ENCODE measurements at regions not wholly inside any gene's neighbourhood (a gene's known extent, or its start where the extent isn't known, plus 50 kb on each side); places are given as distances from the start of the nearest gene placed in this dataset.

GRCh38 chr18:27372386-27372785 is 187.3 kb upstream of the CHST9 start:
- Mint-ChIP-seq H3K27me3 (no peaks in the 10 kb centered on the region), H3K4me3 (no peak overlapping the region)

GRCh38 chr18:27366665-27367064 is 181.6 kb upstream of the CHST9 start:
- H3K27ac Mint-ChIP-seq: no peak overlapping the region
- no peak overlapping the region for H3K4me3 Mint-ChIP-seq
- no peak for DNase-seq
- no peaks in the 10 kb centered on the region for H3K4me1 Mint-ChIP-seq
- peaks cover 0 to 4% (median 0%) of the 10 kb centered on the region in 5 donors for H3K27me3 Mint-ChIP-seq
- no peak for ATAC-seq
- no peaks in the 10 kb centered on the region for H3K36me3 Mint-ChIP-seq
- H3K9me3 Mint-ChIP-seq: peaks cover 0 to 39% (median 8%) of the 10 kb centered on the region in 9 donors
- POLR2A ChIA-PET: no interaction called here

More at GRCh38 chr18:27372386-27372785, 187.3 kb upstream of the CHST9 start:
- POLR2A ChIA-PET: no interaction called here
- Mint-ChIP-seq H3K27ac (no peak overlapping the region), H3K4me1 (no peaks in the 10 kb centered on the region), H3K9me3 (peaks cover 0 to 36% (median 4%) of the 10 kb centered on the region in 9 donors), H3K36me3 (no peaks in the 10 kb centered on the region)
- DNase-seq (no peak), ATAC-seq (no peak)

DNA sequence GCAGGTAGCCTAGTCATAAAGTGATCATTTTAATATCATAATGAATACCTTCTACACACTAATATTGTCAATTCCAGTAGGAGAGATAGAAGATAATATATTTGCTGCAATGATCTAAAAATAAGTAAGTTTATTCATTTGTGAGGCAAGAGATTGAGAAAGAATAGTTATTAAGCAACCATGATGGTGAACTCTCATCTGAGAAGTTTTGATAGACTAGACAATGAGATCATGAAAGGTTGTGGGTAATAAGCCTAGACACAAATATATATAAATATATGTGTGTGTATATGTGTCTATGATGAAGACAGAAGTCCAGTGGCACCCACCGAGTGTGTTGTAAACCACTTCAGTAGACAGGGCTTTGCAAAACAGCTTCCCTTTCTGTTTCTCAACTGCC is 181.0 kb upstream of the CHST9 start:
- H3K27ac Mint-ChIP-seq: no peak overlapping the region

DNA sequence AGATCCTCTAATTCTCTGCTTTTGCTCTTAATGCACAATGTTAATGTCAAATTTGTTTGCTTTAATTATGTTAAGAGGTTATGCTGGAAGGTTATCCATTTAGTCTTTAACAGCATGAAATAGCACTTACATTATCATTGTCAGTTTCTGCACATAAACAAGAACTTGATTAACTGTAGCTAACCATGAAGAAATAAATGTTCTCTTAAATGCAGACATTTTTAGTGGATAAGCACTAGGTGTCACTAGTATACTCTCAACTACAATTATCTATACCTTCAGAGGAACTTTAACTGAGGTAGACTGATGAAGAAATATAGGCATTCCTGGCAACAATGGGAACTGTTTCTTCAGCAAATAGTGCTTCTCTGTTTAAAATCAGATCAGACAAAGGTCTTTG is 178.8 kb upstream of the CHST9 start:
- Mint-ChIP-seq H3K36me3 (no peaks in the 10 kb centered on the region), H3K4me3 (no peak overlapping the region), H3K9me3 (peaks cover 0 to 49% (median 6%) of the 10 kb centered on the region in 9 donors), H3K4me1 (no peaks in the 10 kb centered on the region), H3K27me3 (peaks cover 0 to 4% (median 0%) of the 10 kb centered on the region in 5 donors), H3K27ac (no peak overlapping the region)
- POLR2A ChIA-PET: no interaction called here
- no peak for DNase-seq
- no peak for ATAC-seq

More for the DNA sequence above, 181.0 kb upstream of the CHST9 start:
- Mint-ChIP-seq H3K9me3 (peaks cover 0 to 39% (median 8%) of the 10 kb centered on the region in 9 donors), H3K4me3 (no peak overlapping the region), H3K36me3 (no peaks in the 10 kb centered on the region), H3K27me3 (peaks cover 0 to 4% (median 0%) of the 10 kb centered on the region in 5 donors), H3K4me1 (no peaks in the 10 kb centered on the region)
- no peak for DNase-seq
- POLR2A ChIA-PET: no interaction called here
- ATAC-seq: no peak

DNA sequence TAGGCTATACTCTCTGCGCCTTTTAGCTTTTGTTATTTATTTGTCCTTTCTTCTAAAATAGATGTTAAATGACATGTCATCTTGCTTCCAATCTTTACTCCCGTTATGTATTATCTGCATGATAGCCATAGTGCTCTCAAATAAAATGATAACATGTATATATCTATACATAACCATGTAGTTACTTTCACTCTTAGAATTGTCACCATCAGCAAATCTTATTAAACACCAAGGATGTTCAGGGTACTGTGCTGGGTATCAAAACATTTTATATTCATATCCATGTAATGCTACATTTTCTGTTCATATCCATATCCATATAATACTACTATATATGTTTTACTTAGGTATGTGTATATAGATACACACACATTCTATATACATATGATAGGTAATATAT is 176.4 kb upstream of the CHST9 start:
- Mint-ChIP-seq H3K4me3 (no peak overlapping the region), H3K4me1 (no peaks in the 10 kb centered on the region), H3K27me3 (peaks cover 0 to 4% (median 0%) of the 10 kb centered on the region in 5 donors), H3K36me3 (no peaks in the 10 kb centered on the region), H3K9me3 (peaks cover 0 to 45% (median 9%) of the 10 kb centered on the region in 9 donors), H3K27ac (no peak overlapping the region)
- ATAC-seq (no peak), DNase-seq (no peak)
- POLR2A ChIA-PET: no interaction called here

DNA sequence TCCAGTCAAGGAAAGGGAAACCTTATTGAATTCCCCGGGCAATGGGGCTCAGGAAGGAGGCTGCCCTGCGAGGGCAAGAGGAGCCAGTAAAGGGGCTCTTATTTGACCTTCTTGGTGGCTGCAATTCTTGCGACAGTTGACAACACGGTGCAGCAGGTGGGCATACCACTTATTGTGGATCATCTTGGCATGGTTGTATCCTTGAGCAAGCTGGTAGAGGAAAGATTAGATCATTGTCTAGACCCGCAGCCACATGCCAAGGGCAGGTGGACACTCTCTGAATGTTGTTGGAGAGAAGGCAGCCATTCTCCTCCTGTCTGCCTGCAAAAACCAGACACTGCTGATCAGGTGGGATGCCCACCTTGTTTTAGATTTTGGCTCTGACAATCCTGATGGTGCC is 170.2 kb upstream of the CHST9 start:
- Mint-ChIP-seq H3K36me3 (no peaks in the 10 kb centered on the region), H3K4me3 (no peak overlapping the region)
- POLR2A ChIA-PET: no interaction called here

GRCh38 chr18:27353273-27353672 is 168.2 kb upstream of the CHST9 start:
- no peak overlapping the region for H3K4me3 Mint-ChIP-seq
- H3K27me3 Mint-ChIP-seq: no peaks in the 10 kb centered on the region
- H3K4me1 Mint-ChIP-seq: no peaks in the 10 kb centered on the region
- H3K36me3 Mint-ChIP-seq: no peaks in the 10 kb centered on the region
- no peak overlapping the region for H3K27ac Mint-ChIP-seq
- no peak for ATAC-seq
- peaks cover 5 to 27% (median 11%) of the 10 kb centered on the region in 9 donors for H3K9me3 Mint-ChIP-seq
- no peak for DNase-seq
- POLR2A ChIA-PET: no interaction called here

More for the DNA sequence above, 170.2 kb upstream of the CHST9 start:
- H3K27me3 Mint-ChIP-seq: no peaks in the 10 kb centered on the region
- ATAC-seq (no peak), DNase-seq (no peak)
- H3K9me3 Mint-ChIP-seq: peaks cover 3 to 33% (median 11%) of the 10 kb centered on the region in 9 donors
- no peaks in the 10 kb centered on the region for H3K4me1 Mint-ChIP-seq
- no peak overlapping the region for H3K27ac Mint-ChIP-seq

DNA sequence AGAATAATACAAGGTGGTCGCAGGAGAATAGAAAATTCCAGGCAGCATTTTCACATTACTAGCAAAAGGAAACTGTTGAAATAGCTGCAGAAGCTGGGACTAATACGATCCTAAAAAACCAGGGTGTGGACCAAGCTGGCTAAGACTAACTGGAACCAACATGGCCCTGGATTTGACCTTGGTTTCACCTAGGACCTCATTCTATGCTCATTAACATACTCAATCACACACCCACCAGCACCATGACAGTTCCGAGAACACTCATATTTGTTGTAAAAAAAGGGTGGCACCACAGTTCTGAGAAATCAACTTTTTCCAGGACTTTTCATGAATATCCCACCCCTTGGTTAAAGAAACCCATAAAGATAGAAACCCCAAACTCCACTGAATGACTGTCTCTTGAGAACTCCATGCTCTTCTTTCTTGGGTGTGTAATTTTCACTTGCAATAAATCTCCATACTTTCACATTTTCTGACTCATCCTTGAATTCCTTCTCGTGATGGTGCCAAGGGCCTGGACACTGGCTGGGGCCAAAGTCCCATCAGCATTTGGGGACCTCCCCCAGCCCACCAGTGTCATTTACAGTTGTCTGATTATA is 164.3 kb upstream of the CHST9 start:
- H3K27ac Mint-ChIP-seq: no peak overlapping the region
- no peaks in the 10 kb centered on the region for H3K27me3 Mint-ChIP-seq
- H3K4me3 Mint-ChIP-seq: no peak overlapping the region
- no peaks in the 10 kb centered on the region for H3K36me3 Mint-ChIP-seq
- H3K9me3 Mint-ChIP-seq: peaks cover 0 to 35% (median 9%) of the 10 kb centered on the region in 9 donors
- no peak for ATAC-seq
- DNase-seq: no peak
- H3K4me1 Mint-ChIP-seq: no peaks in the 10 kb centered on the region
- POLR2A ChIA-PET: no interaction called here

DNA sequence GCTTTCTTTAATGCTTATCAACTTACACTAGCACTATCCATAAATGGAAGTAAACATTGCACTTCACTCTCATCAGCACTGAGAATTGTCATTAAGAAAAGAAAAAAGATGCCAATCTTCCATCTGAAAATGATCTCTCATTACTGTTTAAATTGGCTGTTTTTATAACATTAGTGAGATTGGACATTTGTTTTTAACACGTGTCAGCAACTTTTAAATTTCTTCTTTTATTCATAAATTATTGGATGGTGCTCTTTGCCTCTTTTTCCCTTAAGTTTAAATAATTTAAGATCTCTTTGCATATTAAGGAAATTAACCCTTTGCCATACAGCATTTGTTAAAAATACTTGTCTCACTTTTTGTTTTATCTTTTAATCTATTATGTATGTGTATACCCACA is 146.5 kb upstream of the CHST9 start:
- Mint-ChIP-seq H3K27me3 (no peaks in the 10 kb centered on the region), H3K36me3 (no peaks in the 10 kb centered on the region), H3K9me3 (peaks cover 2 to 19% (median 9%) of the 10 kb centered on the region in 9 donors), H3K4me3 (no peak overlapping the region), H3K4me1 (no peaks in the 10 kb centered on the region), H3K27ac (no peak overlapping the region)
- POLR2A ChIA-PET: no interaction called here
- no peak for ATAC-seq
- no peak for DNase-seq

GRCh38 chr18:27314996-27315395 is 129.9 kb upstream of the CHST9 start:
- H3K36me3 Mint-ChIP-seq: no peaks in the 10 kb centered on the region
- H3K27me3 Mint-ChIP-seq: no peaks in the 10 kb centered on the region
- ATAC-seq: no peak
- no peak for DNase-seq
- no peak overlapping the region for H3K27ac Mint-ChIP-seq
- peaks cover 1 to 21% (median 8%) of the 10 kb centered on the region in 9 donors for H3K9me3 Mint-ChIP-seq
- POLR2A ChIA-PET: no interaction called here
- no peak overlapping the region for H3K4me3 Mint-ChIP-seq
- no peaks in the 10 kb centered on the region for H3K4me1 Mint-ChIP-seq

DNA sequence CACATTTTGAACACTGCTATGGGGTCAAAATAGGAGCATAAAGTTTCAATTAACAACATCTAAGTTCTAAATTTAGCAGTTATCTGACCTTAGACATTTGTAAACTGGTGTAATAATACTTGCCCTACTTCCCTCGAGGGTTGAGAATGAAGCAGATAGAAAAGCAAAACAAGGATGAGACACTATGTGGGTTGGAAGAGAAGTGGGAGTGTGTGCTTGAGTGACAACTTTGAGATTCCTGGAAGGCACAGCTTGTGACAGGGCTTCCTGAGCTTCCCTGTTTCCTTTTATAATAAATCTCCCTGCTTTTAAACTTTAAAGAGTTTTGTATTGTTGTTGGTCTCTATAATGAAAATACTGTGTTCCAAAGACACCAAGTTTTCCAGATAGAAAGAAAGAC is 128.6 kb upstream of the CHST9 start:
- Mint-ChIP-seq H3K36me3 (no peaks in the 10 kb centered on the region), H3K9me3 (peaks cover 0 to 12% (median 4%) of the 10 kb centered on the region in 9 donors), H3K27me3 (no peaks in the 10 kb centered on the region), H3K27ac (no peak overlapping the region), H3K4me3 (no peak overlapping the region), H3K4me1 (no peaks in the 10 kb centered on the region)
- POLR2A ChIA-PET: no interaction called here
- ATAC-seq (no peak), DNase-seq (no peak)

GRCh38 chr18:27312853-27313252 is 127.7 kb upstream of the CHST9 start:
- no peaks in the 10 kb centered on the region for H3K27me3 Mint-ChIP-seq
- H3K9me3 Mint-ChIP-seq: peaks cover 0 to 12% (median 4%) of the 10 kb centered on the region in 9 donors
- H3K27ac Mint-ChIP-seq: no peak overlapping the region
- no peak for ATAC-seq
- no peaks in the 10 kb centered on the region for H3K36me3 Mint-ChIP-seq
- DNase-seq: no peak
- H3K4me3 Mint-ChIP-seq: no peak overlapping the region
- POLR2A ChIA-PET: no interaction called here
- H3K4me1 Mint-ChIP-seq: no peaks in the 10 kb centered on the region

DNA sequence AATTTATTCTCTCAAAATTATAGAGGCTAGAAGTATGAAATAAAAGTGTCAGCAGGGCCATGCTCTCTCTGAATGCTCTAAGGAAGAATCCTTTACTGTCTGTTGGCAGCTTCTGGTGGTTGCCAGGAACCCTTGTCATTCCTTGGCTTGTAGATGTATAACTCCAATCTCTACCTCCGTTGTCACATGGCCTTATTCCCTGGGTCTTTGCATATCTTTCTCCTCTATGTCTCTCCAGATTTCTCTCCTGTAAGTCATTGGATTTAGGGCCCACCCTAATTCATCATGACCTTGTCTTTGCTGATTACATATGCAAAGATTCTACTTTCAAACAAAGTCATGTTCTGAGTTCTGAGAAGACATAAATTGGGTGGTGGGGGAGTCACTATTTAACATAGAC is 127.0 kb upstream of the CHST9 start:
- POLR2A ChIA-PET: no interaction called here
- ATAC-seq: no peak

DNA sequence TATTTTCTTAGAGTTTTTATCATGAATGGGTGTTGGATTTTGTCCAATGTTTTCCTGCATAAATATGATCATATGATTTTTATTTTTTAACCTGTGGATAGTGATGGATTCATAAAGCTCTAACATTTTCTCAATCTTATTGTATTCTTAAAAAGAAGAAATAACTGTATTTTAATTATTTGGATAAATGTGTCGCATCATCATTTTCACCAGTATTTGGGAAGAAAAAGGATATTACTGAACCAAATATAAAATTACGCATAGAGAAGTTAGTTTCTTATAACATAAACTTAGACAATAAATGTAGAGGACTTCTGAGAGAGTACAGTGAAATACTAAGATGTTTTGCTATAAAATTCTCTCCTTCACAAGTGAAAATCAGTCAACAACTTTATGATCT is 126.0 kb upstream of the CHST9 start:
- Mint-ChIP-seq H3K36me3 (no peaks in the 10 kb centered on the region), H3K9me3 (peaks cover 2 to 12% (median 4%) of the 10 kb centered on the region in 9 donors)

More for the DNA sequence above, 127.0 kb upstream of the CHST9 start:
- no peak overlapping the region for H3K4me3 Mint-ChIP-seq
- H3K9me3 Mint-ChIP-seq: peaks cover 0 to 12% (median 4%) of the 10 kb centered on the region in 9 donors
- no peaks in the 10 kb centered on the region for H3K4me1 Mint-ChIP-seq
- H3K27me3 Mint-ChIP-seq: no peaks in the 10 kb centered on the region
- no peak for DNase-seq
- H3K27ac Mint-ChIP-seq: no peak overlapping the region
- H3K36me3 Mint-ChIP-seq: no peaks in the 10 kb centered on the region

More for the DNA sequence above, 126.0 kb upstream of the CHST9 start:
- ATAC-seq: no peak
- no peaks in the 10 kb centered on the region for H3K4me1 Mint-ChIP-seq
- no peak for DNase-seq
- no peaks in the 10 kb centered on the region for H3K27me3 Mint-ChIP-seq
- no peak overlapping the region for H3K27ac Mint-ChIP-seq
- H3K4me3 Mint-ChIP-seq: no peak overlapping the region
- POLR2A ChIA-PET: no interaction called here
